Activated T-cell treated with anti-CD3 and anti-CD28 coated beads, Interleukin-2, amount 50 U/mL, for 48 hours (primary cell): ENCODE measurements at regions not wholly inside any gene's neighbourhood (a gene's known extent, or its start where the extent isn't known, plus 50 kb on each side); places are given as distances from the start of the nearest gene placed in this dataset.

Source experiments
- DNase-seq, 2 experiments: peaks; one replicate each; pipeline ENCODE4 v3.0.0-alpha.2; 2020

DNA sequence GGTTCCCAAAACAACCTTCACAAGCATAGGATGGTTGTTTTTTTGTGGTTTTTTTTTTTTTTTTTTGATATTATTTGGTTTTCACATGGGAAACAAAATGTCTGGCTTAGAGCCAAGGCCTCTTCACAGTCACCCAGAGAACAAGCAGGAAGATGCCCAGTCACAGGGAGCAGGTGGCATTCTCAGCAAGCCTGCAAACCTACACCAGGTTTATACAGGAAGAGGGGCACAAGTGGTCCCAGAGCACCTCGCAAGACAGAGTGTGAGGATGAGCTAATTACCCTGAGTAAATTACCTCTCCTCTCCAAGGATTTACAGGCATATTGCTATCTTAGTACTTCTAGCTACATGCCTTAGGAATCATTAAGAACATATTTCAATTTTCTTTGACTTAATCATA, 1375.6 kb downstream of the EFNB2 start:
- no peak for DNase-seq

DNA sequence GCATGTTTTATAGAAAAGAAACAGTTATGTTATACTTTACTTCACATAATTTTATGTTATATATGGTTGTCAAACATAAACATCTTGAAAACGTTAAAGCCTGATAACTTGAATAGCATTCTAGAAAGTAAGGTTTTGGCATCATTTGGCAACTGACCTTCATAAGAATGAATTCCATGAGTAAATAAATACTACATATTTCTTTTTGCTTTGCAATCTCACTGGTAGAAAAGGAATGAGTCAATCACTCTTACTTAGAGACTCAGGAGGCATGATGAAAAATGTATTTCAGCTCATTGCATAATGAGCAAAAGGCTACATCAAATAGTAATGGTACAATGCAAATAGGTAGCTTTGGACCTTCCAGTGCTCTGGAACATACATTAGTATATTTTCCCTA, 1381.9 kb downstream of the EFNB2 start:
- DNase-seq = no peak

DNA sequence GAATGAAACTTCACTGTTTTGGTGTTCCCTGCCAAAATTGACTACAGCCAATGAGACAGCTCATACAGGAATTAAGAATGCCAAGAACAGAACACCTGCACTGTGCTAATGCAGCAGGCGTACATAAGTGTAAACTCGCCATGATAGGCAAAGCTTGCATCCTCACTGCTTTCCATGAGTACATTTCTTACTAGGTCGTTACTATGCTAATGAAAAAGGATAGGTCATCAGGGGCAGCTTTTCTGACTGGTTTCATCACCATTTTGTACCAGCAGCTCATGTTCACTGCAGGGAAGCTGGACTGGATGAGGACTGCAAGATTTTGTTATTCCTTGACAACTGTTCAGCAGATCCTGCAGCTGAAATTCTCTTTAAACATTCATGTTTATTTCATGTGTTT, 1383.8 kb downstream of the EFNB2 start:
- DNase-seq = no peak

DNA sequence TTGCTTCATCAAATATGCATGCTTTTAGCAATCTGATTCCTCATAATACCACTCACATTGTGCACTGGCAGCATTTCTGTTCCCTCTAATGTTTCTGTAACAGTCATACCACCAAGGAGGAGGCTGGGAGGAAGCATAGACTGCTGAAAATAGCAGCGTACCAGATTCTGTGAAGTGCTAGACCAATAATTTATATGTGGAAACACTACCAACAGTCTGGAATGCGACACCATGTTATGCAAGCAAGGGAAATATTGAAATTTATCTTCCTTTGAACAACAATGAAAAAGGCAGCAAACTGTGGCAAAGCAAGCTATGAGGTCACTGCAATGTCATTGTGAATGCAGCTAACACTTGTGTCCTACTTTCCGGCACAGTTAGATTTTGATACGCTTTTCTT, 1388.0 kb downstream of the EFNB2 start:
- DNase-seq = no peak

DNA sequence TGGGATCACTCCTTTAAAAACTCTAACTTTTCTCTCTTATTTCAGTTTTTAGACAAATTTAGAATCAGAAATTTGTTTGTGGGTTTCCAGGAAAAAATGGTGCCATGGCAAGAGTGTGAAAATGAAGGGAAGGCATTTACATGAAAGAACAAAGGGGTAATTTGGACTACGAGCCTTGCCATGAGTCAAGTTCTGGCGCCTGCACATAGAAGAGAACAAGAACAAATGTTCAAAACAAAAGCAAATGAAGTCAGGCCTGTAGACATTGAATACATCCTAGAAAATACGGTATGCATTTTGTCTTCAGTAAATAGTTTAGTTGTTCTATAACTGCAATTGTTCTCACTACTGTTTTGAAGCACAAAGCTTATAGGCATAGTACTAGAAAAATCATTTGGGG, 1390.5 kb downstream of the EFNB2 start:
- DNase-seq = no peak

DNA sequence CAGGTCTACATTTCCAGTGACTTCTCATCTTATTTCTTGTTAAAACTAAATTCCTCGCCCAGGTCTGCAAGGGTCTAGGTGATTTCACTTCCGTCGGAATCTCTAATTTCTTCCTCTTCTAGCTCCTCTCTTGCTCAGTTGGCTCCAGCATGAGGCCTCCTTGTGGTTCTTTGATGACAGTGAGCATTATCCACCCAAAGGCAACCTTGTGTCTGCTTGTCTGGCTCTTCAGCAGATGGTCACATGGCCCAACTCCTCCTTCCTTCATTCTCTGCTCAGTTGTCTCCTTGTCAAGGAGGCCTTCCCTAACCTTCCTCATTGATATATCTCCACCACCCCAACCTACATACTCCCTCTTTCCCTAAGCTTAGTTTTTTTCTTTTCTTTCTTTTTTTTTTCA, 1391.4 kb downstream of the EFNB2 start:
- no peak for DNase-seq

DNA sequence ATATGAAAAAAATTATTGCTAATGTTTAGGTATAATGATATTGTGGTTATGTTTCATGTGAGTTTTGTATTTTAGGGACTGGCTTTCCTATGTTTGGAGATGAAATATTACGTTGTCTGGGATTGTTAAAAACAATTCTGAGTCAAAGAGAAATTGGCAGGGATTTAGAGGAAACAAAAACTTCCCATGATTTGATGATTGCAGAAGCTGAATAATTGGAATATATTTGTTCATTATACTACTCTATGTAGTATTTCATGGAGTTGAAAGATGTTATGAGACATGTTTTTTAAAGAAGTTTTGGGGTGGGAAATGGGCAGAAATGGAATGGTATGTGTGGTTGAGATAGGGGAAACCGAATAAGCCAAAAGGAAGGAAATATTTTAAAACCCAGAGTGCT, 1392.9 kb downstream of the EFNB2 start:
- DNase-seq = no peak

DNA sequence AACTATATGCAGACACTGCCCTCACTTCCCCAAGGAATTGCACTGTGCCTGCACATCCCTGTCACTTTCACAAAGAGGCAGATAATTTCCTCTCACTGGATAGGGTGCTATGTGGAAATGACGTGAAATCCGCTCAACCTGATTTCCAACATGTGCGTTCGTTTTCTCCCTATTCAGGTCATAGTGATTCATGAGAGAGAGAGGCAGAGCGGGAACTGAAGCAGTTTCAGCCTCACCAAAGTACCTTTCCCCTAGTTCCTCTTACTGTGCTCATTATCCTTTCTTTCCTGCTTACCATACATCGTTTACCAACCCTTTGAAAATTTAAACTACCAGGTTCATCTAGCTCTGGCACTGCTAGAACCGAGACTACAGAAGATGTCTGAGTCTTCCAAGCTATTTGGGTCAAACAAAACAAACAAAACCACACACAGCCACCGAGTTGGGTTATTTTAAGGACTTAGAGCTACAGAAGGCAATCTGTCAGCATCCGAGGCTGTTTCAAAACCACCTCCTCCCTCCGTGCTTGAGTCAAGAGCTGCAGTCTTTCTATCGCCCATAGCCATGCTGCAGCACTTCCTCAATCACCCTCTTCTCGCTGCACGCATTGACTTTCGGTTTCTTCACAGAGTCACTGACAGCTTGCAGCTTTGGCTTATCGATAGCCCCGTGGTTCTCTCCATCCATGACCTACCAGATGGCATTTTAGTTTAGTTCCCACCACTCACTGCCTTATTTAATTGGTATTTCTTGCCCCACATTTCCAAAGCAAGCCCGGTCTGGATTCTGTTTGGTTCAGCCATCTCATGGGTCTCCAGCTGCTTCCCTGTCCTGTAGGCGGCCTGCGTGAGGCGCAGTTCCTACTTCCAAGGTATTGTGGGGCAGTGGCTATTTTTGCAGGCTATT, 1395.8 kb downstream of the EFNB2 start:
- peak; percentile 69 to 75 for DNase-seq

DNA sequence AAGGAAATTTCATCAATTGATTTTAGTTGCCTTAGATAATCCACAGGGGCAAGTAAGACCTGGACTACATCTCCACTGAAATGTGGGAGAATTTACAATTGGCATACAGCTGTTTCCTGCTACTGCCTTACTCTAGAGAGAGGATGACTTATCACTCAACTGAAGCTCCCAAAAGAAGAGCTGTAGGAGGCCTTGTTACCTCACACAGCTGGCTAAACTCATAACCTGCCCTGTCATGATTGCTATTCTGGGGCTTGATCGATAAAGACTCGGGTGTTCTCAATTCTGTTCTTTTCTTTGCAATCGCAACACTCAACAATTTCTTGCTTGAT, 1396.4 kb downstream of the EFNB2 start:
- no peak for DNase-seq

DNA sequence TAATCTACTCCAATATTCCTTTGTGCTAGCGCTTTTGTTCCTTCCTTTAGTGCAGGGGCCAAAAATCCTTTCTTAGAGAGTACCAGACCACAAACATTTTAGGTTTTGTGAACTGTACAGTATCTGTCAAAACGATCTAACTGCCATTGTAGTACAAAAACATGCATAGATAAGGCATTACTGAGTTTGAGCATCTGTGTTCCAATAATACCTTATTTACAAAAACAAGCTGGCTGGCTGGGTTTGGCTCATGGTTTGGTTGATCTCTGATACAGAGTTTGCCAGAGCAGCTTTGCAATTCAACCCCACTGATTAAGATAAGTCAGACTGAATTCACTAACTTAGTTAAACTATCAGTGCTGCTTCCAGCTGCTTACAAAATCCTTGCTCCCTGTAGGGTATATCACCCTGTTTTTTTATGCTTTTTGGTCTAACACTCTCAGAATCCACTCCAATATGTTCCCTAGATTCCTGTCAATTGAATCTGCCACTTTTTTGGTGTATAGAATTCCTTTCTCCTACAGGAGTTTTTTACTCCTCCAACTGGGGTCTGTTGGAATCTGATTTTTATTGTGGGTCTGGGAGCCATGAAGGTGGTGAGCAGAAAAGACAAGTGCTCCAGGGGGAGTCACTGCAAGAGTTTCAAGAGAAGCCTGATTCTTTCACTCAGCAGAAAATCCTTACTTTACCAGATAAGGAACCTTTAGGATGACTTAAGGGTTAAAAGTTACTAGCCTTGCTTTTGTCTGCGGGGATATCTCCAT, 1399.4 kb downstream of the EFNB2 start:
- DNase-seq = no peak

DNA sequence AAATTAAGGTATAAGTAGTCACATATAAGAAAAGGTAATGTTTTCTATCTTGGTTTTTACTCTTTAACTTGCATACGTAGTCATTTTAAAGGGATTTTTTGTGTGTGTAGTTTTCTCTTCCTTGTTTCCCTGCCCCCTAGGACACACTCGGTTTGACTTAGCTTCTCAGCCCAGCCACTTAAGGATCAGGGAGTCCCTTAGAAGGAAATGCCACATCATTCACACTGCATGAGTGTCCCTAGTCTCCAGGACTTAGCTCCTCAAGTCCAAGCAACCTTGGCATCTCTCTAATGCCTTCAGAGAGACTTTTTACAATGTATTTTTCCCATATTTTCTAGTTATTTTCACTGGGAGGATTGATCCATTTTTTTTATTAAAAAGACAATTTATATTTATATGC, 1407.7 kb downstream of the EFNB2 start:
- no peak for DNase-seq

DNA sequence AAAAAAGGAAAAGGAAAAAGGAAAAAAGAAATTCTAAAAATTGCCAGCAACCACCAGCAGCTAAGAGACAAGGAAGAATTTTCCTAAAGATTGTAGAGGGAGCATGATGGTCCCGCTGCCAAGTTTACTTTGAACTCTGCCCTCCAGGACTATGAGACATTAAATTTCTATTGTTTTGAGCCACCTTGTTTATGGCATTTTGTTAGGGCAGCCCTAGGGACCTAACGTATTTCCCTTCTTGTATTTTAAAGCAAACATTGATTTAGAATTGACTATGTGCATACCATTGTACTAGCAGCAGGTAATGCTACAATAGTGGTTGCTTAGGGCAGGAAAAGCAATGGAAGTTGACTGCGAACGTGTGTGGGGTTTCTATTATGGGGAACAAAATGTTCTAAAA, 1414.2 kb downstream of the EFNB2 start:
- DNase-seq = no peak

DNA sequence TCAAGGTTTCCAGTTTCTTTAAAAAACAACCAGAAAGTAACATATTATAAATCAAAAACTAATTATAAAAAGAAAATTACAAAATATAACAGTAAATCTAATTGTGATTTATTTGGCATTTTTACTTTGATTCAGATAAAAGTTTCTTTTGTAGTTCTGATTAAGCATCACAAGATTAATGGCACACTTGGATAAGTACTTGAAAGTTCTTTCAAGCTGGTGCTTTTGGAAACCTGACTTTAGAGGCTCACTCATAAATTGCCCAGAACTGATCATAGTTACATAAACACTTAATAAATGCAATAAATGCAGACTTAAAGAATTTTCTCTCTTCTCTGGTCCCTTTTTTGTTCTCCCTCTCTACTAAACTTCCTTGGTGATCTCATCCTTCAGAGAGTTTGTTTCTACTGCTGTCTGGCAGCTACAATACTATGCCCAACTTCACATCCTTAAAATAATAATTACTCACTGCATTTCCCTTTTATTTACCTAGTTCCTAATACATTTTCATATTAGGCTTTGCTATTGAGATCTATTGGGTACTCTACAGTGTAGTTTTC, 1417.0 kb downstream of the EFNB2 start:
- DNase-seq = no peak

DNA sequence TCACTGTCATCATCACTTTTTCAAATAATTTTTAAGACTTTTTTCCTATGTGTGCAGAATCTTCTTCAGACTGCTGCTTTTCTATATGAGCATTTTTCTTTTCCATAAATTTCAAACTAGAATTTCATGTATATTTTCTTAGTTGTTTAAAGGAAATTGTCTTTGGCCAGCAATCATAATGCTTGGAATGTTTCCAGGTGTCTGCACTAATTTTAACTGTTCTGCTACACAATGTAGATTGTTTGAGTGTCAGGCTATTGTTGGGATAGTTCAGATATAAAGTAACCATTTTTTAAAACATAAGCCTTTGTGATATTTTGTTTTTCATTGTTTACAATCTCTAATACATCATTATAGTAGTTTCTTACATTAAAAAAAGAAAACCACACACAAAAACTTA, 1418.5 kb downstream of the EFNB2 start:
- no peak for DNase-seq

DNA sequence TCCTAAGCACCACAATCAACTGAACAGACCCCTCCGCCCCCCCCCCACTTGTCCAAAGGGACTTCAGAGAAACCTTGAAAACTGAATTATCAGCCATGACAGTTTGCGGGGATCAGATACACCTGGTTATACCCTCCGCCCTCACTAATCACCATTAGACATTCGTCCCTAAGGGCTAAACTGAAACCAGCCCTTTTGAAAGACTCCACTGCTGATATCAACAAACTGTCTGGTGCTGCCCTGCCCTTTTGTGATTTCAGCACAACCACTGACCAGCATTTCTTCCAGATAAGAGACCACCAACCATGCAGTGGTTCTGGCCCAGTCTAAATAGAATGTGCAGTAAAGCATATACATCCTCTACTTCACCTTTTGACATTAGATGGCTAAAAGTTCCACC, 1422.9 kb downstream of the EFNB2 start:
- no peak for DNase-seq

DNA sequence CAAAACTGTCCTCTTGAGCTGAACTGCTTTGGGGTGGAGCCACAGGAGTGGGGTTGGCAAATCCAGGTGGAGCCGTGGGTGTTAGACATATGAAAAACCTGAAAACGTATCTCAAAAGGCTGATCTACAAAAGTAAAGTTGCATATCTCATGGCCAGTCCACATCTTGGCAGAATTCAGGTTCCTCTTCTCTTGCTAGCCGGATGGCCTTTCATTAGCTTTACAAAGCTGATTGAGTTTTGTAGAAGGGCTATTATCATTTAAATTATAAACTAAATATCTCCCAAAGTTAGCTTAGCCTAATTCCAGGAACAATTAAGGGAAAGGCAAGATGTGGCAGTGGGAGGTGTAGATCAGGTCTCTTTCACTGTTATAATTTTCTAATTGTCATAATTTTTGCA, 1427.7 kb downstream of the EFNB2 start:
- no peak for DNase-seq

DNA sequence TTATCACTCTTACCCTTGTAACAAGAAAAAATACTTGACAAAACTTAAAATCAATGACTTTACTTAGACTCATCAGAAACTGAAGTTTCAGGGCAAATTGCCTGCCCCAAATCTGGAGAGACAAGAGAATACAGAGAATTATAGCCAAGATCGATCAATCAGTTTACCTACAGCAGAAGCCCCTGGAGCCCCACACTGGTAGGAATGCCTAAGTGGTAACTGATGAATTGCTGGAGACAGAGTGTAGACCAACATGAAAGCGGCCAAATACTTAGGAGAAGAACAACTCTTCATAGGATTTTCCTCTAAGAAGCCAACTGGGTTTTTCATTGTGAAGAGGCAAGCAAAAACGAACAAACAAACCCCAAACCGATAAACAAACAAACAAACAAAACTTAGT, 1430.0 kb downstream of the EFNB2 start:
- DNase-seq = no peak

DNA sequence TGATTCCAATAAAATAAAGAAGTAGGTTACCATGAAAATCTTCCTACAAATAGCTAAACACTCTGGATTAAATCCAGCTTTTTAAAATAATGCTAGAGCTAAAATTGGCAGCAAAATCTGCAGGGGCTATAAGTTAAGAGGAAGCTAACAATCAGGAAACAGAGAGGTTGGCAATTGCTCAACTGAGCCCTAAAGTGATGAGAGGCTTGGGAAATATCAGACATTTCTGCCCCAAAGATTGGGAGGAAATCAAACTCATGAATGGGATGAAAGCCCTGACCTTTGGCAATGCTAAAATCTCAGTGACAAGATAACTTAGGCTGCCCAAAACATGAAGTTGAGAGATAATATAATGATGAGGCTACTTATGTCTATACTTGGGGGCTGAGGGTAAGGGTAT, 1437.9 kb downstream of the EFNB2 start:
- DNase-seq = no peak

DNA sequence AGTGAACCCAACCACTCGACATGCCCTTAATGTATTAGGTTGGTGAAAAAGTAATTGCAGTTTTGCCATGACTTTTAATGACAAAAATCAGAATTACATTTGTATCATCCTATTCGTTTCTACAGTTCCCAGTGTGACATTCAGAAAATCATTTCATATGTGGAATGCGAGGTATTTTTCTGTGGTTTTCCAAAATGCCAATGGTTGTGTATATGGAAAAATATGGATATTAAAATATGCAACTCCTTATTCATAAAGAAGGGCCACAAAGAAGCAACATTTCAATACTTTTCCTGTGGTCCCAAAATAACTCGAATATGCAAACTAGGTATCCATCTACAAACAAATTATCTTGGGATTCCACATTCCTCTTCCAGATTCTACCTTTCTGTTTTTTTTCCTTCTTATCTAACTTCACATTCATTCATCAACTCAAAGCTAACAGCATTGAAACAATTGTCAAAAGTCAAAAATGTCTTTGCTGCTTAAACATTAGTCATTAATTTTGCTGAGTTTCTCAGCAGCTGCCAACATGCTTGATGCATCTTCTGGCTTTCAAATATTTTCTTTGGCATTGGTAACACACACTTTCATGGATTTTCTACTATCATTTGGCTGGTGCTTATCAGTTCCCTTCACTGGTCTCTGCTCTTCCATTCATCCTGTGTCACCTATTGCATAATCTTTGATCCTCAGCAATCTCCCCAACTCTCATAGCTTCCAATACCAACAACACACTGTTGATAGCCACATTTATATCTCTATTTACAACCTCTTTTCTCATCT, 1445.4 kb downstream of the EFNB2 start:
- no peak for DNase-seq

DNA sequence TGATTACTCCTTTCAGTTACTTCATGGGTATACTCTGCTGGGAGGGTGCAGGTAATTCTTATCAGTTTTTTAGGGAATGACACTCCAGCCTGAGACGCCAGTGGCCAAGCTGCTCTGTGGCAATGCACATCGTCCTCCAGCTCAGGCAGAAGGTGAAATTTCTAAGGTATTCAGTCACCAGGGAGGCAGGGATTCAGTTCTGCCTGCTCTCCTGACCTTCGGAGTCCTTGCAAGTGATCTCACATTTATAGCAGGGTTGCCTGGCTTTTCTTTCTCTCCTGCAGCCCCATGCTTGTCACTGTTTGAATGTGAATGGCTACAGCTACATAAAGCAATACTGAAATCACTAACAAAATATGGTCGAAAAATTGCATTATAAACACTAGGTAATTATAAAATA, 1447.5 kb downstream of the EFNB2 start:
- DNase-seq = no peak

DNA sequence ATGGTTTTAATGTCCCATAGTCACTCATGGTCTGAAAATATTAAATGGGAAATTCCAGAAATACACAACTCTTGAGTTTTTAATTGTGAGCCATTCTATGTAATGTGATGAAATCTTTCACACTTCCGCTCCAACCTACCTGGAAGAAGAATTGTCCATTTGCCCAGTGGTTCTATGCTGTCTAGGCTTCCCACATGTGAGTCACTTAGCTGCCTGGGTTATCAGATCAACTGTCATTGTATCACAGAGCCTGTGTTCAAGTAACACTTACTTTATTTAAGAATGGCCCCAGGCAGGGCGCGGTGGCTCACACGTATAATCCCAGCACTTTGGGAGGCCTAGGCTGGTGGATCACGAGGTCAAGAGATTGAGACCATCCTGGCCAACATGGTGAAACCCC, 1450.5 kb downstream of the EFNB2 start:
- DNase-seq = no peak

DNA sequence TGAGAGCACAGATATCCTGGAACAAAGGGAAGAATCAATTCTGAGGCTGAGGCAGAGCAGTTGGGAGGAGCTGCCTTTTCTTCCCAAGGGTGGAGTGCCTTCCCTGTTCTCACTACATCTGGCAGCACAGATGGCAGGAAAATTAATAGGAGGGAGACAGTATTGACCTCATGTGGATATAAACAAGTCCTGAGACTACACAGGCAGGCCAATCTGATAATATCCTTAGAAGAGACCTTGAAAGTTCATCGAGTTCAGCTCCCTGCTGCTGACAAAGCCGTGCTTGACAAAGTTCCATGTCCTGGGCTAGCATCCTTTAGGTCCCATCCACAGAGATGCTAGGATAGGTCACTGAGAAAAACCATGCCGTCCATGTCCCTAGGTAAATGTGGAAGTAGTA, 1451.5 kb downstream of the EFNB2 start:
- DNase-seq = no peak

DNA sequence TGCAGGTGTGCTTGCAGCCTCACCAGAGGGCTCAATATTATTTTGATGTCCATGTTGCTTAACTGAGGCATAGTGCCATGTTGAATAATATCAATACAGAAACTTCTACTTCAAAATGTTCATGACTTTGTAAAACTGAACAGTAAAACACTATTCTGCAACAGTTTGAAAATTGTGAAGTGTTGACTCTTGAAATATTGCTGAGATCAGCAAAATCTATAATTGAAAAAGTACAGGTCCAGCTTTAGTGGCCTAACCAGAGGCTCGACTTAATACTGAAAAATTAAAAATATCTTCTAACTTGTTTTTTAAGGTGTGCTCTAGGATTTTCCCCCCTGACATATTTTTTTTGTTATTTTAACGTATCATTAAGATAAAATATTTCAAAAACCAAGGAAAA, 1460.7 kb downstream of the EFNB2 start:
- no peak for DNase-seq
